Erythroblast (primary cell): ENCODE measurements at regions not wholly inside any gene's neighbourhood (a gene's known extent, or its start where the extent isn't known, plus 50 kb on each side); places are given as distances from the start of the nearest gene placed in this dataset.
"Not testable (repeated sequence)": the region's sequence is repeated elsewhere in the genome, so short reads cannot be mapped to it uniquely, and the experiment has no call there.

Source experiments
- DNase-seq, 2 experiments: peaks; one replicate each; lab custom pipeline; 2025; lab: John Stamatoyannopoulos, UW
- GATA1 ChIP-seq: IDR thresholded peaks from 2 replicates; pipeline ENCODE4 v1.6.1; 2011; ENCODE audit warnings: low read depth, mild to moderate bottlenecking, control low read depth, low read length, moderate library complexity
- POLR2A ChIP-seq: IDR thresholded peaks from 2 replicates; pipeline ENCODE4 v1.6.1; 2011; ENCODE audit warnings: mild to moderate bottlenecking, low read length

DNA sequence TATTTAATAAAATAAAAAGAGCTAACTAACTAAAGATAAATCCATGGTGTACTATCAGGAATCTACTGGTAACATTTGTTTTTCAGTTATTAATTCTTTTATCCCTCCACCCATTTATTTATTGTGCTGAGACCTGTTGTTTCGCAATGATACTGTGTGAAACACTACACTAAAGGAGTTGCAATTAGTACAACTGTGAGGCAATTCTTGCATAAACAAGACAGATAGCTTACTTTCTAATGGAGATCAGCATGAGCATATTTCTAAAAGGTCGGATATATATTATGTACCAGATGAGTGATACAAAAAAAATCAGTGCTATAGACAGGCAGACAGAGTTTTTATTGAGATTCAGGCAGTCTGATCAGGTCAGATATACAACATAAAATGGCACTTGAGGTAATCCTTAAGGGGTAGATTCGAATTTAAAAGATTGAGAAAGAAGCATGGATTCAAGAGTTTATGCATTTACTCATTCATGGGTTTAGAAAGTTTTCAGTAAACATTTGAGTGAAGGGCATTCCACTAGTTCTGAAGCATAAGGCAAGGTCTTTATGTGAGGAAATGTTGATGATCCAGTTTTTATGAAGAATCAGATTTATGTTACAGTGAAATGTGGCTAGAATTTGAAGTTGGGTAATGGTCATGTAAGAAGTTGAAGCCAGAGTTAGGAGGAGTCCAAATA lies 147.6 kb downstream of the POLR1F start:
- TF ChIP-seq GATA1 (no peak), POLR2A (no peak)
- DNase-seq: no peak

DNA sequence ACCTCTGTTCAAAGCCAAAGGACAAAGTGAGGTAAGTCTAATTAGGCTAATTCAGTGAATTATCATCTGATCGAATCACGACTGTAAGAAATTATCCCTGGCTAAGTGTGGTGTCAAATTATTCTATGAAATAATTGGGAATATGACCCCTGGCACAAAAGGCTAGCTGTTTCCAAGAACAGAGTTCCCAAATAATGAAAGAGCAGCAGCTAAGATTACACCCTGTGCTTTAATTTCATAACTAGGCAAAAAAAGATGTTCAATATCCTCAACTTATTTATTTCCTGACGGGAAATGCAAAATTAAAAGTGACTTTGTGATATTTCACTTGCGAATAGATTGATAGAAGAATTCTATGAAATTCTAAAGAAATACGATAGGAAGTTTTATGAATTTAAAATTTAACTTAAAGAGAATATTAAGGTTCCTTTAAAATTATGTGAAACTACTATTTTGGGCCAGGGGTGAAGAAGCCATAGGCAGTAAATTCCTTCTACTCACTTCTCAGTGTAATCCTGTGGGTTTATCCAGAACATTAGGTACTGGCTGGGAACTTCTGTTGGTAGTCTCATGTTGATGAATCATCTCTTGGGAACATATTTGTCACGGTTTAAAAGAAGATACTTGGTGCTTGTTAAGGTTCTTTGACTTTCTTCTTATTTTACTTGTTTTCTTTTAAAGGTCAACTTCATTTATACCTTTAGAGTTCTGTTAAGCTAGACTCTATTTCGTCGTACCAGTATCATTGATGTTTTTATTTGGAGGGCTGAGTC lies 148.5 kb downstream of the POLR1F start:
- DNase-seq: no peak
- TF ChIP-seq POLR2A (no peak), GATA1 (no peak)

DNA sequence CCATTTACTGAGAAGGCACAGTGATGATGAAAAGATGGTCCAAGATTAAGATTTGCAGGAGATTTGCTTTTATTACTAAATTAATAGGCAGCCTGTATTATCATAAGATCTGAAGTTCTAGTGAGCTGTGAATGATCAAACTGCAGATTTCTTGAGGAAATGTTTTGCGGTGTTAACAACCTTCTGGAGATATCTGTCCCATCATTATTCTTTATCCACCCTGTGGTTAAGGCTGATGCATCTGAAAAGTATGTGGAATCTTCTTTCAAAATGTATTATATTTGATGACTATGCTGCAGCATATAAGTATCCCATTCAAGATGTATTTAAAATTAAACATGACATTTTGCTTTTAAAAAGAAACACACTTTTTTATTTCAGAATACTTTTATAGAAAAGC lies 150.3 kb downstream of the POLR1F start:
- TF ChIP-seq POLR2A (no peak), GATA1 (no peak)
- no peak for DNase-seq

DNA sequence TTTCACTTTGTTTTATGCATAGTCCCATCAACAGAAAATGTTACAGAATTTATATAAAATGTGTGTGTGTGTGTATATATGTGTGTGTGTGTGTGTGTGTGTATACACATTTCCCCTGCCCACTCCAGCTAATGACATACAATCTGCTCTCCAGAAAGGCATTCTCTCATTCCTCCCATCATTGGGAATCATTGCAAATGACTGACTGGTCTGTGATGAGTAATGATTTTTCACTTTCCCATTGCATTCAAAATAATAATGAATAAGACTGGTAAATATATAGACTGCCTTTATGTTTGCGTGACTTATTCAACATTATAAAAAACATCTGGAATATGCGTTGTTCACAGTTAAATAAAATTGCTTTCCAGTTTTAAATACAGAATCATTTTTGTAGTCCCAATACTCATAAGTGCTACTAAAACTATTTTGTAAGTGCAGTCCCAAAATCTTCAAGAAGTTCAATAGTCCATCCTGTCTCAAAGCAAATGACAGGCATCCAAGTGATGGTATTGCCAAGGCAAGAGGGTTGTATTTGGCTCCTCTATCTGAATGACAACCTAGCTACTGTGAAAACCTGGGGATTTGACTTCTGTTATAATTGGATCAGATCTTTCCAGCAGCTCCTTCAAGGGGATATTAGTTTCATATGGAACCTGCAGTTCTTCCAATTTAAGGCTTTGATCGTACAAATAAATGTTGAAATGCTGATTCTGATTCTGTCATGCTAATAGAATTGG lies 150.9 kb downstream of the POLR1F start:
- TF ChIP-seq POLR2A (no peak), GATA1 (no peak)
- no peak for DNase-seq

DNA sequence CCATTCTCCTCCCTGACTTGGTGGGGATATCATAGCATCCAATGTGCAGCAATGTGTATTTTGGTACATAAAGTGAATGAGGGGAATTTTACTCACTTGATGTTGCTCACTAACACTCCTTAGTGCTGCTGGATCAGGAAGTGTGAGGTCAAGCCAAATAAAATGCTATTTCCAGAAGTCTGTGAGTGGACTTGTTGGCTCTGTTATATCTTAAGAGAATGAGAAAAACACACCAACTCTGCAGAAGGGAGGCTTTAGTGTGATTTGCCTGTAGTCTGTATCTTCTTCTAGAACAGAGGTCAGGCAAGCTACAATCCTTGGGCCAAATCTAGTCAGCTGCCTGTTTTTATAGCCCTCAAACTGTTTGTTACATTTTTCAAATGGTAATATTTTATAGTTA lies 154.3 kb downstream of the POLR1F start:
- TF ChIP-seq GATA1: no peak
- TF ChIP-seq POLR2A: no peak
- DNase-seq: no peak

DNA sequence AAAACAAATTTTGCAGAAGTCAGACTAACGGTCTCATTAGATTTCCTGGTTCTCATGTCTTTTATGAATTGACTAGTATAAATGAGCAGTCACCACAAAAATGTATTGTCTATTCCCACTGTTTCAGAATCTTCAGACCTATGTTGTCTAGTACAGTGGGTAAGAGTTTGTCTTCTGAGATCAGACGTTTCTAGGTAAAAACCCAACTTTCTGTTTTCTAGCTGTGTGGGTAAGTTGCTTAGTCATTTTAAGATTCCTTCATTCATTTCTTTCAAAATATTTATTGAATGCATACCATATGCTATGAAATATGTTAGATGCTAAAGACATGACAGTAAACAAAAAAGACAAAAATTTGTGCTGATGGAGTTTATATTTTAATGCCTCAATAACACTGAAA lies 156.3 kb downstream of the POLR1F start:
- DNase-seq: no peak
- TF ChIP-seq POLR2A (no peak), GATA1 (no peak)

DNA sequence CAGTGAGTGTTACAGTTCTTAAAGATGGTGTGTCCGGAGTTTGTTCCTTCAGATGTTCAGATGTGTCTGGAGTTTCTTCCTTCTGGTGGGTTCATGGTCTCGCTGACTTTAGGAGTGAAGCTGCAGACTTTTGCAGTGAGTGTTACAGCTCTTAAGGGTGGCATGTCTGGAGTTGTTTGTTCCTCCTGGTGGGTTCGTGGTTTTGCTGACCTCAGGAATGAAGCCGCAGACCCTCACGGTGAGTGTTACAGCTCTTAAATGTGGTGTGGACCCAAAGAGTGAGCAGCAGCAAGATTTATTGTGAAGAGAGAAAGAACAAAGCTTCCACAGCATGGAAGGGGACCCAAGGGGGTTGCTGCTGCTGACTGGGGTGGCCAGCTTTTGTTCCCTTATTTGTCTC lies 159.6 kb downstream of the POLR1F start:
- DNase-seq: not testable (repeated sequence)

DNA sequence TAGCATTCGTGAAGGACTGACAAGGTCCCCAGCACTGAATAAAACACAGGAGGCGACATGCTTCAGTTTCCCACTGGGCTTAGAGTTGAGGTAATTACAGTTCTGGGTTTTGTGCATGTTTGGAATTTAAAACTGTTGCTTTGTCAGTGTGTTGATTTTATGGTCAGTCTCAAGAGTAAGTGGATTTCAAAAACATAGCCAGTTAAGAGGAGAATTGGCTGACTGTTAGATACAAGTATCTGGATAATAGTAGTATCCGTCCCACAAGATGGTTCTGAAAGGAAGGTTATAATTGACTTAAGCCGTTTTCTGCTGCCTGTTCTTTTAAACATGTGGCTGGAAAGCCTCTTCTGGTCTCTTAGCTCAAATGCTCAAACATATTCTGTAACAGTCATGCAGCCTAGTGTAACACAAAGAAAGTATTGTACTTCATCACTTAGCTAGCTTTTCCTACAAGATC lies 170.9 kb downstream of the POLR1F start:
- DNase-seq: no peak
- TF ChIP-seq GATA1 (no peak), POLR2A (no peak)

DNA sequence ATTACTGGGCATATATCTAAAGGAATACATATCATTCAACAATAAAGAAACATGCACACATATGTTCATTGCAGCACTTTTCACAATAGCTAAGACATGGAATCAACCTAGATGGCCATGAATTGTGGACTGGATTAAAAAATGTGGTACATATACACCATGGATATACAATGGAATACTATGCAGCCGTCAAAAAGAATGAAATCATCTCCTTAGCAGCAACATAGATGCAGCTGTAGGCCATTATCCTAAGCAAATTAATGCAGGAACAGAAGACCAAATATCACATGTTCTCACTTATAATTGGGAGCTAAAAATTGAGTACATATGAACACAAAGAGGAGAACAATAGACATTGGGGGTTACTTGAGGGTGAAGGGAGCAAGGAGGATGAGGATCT lies 175.6 kb downstream of the POLR1F start:
- DNase-seq: no peak
- TF ChIP-seq GATA1: no peak
- TF ChIP-seq POLR2A: no peak

DNA sequence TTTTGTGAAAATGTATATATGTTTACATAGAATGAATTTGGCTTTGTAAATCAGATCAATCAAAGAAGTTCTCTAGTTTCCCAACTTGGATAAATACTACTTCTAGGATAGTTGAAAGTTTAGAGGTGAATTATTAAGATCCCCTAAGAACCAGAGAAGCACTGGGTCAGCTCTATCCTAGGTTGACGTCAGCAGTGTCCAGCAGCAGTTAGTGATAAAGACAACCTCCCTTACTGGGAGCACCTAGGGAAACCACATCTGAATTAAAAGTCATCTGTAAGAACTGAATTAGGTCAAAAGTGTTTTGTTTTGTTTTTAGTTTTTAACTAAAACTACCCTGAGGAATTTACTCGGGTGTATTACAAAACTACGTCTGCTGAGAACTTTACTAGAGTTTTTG lies 178.0 kb downstream of the POLR1F start:
- DNase-seq: no peak
- TF ChIP-seq GATA1: no peak
- no peak for TF ChIP-seq POLR2A

DNA sequence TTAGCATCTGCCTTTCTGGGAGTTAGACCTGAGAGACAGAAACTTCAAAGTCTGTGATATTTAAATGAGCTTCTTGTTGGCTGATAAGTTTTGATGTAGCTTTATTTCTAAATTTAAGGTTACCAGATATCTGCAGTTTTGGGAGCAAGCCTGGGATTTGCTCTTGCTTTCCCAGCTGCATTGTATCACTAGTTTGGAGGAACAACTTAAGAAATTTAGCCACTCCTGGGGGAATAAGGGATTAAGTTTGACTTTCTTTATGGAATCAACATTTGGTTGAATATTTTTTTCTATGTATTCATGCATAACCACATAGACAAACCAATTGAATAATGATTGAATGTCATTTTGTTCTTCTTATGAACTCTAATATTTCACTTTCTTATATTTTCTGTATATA lies 178.6 kb downstream of the POLR1F start:
- TF ChIP-seq GATA1: no peak
- no peak for TF ChIP-seq POLR2A
- no peak for DNase-seq

DNA sequence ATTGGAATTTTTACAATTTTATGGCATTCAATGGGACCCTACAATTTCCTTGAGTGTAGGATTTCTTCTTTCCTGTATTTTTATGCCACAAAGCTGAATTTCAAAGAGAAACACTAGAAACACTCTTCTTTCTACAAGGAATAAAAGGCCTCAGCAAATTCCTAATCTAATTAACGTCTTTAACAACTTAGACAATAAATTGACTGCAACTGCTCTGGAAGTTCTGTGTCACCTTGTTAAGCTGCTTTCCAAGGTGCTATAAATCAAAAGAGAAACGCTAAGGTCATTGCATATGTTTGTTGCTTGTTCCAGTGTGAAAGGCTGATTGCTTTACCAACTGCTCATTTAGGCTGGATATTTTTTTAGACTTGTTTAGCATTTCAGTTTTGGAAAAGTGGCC lies 182.2 kb downstream of the POLR1F start:
- no peak for DNase-seq
- TF ChIP-seq GATA1: no peak
- TF ChIP-seq POLR2A: no peak

DNA sequence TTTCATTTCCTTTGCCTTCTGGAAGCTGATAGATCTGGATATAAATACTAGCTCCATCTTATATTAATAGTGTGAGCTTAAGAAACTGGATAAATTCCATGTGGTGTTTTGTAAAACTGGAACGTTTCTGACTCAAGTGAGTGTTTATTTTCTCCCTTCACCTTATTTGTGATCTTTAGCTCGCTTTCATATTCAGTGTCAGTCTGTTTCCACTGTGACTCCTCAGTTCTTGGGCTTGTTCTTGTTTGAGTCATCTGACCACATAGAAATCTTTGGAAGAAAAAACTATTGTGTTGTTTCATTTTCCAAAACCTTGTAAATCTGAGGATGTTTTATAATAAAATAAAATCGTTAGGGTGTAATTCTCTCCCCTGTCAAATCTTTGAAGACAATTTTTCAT lies 186.4 kb downstream of the POLR1F start:
- TF ChIP-seq GATA1: no peak
- TF ChIP-seq POLR2A: no peak
- DNase-seq: no peak

DNA sequence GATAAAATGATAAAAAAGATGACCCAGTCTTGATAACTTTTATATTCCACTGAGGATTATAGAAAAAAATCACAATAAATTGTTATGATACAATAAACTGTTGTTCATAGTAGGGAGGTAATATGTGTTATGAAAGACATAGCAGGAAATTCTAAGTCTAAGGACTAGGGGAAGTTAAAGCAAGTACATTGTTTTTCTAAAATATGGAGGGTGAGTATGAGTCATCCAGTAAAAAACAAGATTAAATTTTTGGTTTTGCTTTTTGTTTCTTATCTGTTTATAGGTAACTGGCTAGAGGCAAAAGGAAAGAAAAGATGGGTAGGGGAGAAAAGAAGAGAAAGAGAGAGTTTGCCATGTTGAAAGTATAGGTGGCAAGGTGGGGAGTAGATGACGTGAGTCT lies 188.4 kb downstream of the POLR1F start:
- no peak for TF ChIP-seq GATA1
- no peak for TF ChIP-seq POLR2A

More for the DNA sequence above, 188.4 kb downstream of the POLR1F start:
- DNase-seq: no peak
